ENCODE measurements at regions not wholly inside any gene's neighbourhood (a gene's known extent, or its start where the extent isn't known, plus 50 kb on each side); places are given as distances from the start of the nearest gene placed in this dataset.

DNA sequence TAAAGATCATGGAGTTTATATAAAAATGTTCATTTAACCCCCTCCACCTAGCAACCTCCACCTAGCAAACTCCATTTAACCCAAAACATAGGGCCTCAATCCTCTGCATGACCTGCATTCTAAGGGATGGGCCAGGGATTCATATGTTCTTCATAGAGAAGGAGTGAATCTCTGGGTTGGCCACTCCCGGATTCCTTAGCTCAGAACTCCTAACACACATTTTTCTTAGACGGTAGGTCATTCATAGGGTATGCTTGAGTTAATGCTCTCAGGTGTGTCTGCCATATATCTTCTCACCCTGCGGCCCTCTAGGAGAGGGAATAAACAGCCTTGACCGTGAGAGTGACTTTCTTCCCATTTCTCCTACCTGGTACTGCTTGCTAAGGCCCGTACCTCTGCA is 102.0 kb upstream of the IGSF10 start:
- H4K20me1 ChIP-seq (replicated peaks in 1 of 2; ENCODE audit: control insufficient read depth in 1 of 2, insufficient read depth in 2 of 2, low read length in 2 of 2) = no peaks in the 10 kb centered on the region
- no peak for DNase-seq (ENCODE audit: low read depth in 1 of 2, low spot score in 2 of 2)
- no peak overlapping the region for H3K4me3 ChIP-seq (ENCODE audit: extremely low read depth in 1 of 4, insufficient read depth in 2 of 4, low read depth in 3 of 4, low read length in 4 of 4)
- no peak overlapping the region for H2BK15ac ChIP-seq (ENCODE audit: low read length)
- ChIA-PET CTCF (ENCODE audit: partially characterized antibody) (interaction anchor here (0.7 kb wide), 1 partner anchor 18 kb away, joined by 4 read pairs; no protein-coding TSS in a partner anchor), POLR2A (ENCODE audit: partially characterized antibody) (no interaction called here)
- no peak overlapping the region for H2AK5ac ChIP-seq (ENCODE audit: low read depth, low read length)
- H3K4ac ChIP-seq (replicated peaks; ENCODE audit: insufficient read length, low read depth, low read length) = no peak overlapping the region
- H3K79me2 ChIP-seq (ENCODE audit: control insufficient read depth in 1 of 2, insufficient read depth in 2 of 2, low read length in 2 of 2) = no peaks in the 10 kb centered on the region
- H3K9me3 ChIP-seq (ENCODE audit: insufficient read depth in 2 of 2, low read depth in 1 of 2, low read length in 1 of 2) = peaks cover 0 to 3% of the 10 kb centered on the region in 2 experiments; a peak in 1 of 4 replicates
- no peak overlapping the region for H3K23ac ChIP-seq (ENCODE audit: insufficient read length)
- H3K36me3 ChIP-seq (ENCODE audit: control insufficient read depth in 2 of 4, insufficient read depth in 4 of 4, low read length in 3 of 4) = no peaks in the 10 kb centered on the region
- H3K56ac ChIP-seq (replicated peaks; ENCODE audit: insufficient read length, low read depth, low read length) = no peak overlapping the region
- H3K18ac ChIP-seq (ENCODE audit: extremely low read depth, low read length) = no peak overlapping the region
- H3K9ac ChIP-seq (replicated peaks in 1 of 4; ENCODE audit: extremely low read depth in 1 of 4, low read depth in 3 of 4, low read length in 3 of 4) = no peak overlapping the region
- no peak overlapping the region for H2BK12ac ChIP-seq (ENCODE audit: low read depth, low read length)
- H2BK20ac ChIP-seq (ENCODE audit: low read length) = no peak overlapping the region
- no peak overlapping the region for H3K4me2 ChIP-seq (ENCODE audit: insufficient read depth in 1 of 2, low read depth in 2 of 2, low read length in 2 of 2)
- no peak overlapping the region for H4K91ac ChIP-seq (replicated peaks; ENCODE audit: insufficient read length, low read length)
- FAIRE-seq = no peak
- no peaks in the 10 kb centered on the region for H3K27me3 ChIP-seq (replicated peaks in 1 of 4; ENCODE audit: control insufficient read depth in 3 of 4, extremely low read depth in 1 of 4, insufficient read depth in 3 of 4, low read length in 3 of 4)
- H3K14ac ChIP-seq (ENCODE audit: insufficient read length) = no peak overlapping the region
- TF ChIP-seq CBX5 (IDR thresholded peaks at IDR 0.05; ENCODE audit: low read depth, low read length) (no peak), RAD21 (IDR thresholded peaks at IDR 0.05 in 1 of 2, conservative IDR thresholded peaks at IDR 0.05 in 1 of 2; ENCODE audit: low read depth in 2 of 2, low read length in 2 of 2) (no peak), FOSL1 (IDR thresholded peaks at IDR 0.05; ENCODE audit: insufficient read depth, low read depth, low read length) (no peak), BCL11A (IDR thresholded peaks at IDR 0.05; ENCODE audit: low read depth in 2 of 2, low read length in 2 of 2) (no peak)
- no peak overlapping the region for H4K8ac ChIP-seq (ENCODE audit: extremely low read depth, insufficient read depth, low read length)
- peaks cover 0 to 8% (median 3%) of the 10 kb centered on the region in 4 experiments; a peak in 3 of 7 replicates for H3K4me1 ChIP-seq (replicated peaks in 1 of 4; ENCODE audit: control insufficient read depth in 3 of 4, insufficient read depth in 4 of 4, low read length in 3 of 4)
- H4K5ac ChIP-seq (ENCODE audit: insufficient read length, low read depth, low read length) = no peak overlapping the region
- no peak overlapping the region for H3K27ac ChIP-seq (ENCODE audit: low read depth, low read length)
- H3K23me2 ChIP-seq (ENCODE audit: low read depth, low read length) = no peaks in the 10 kb centered on the region
- WGBS, 2 experiments (ENCODE audit: extremely low coverage in 1 of 2, insufficient coverage in 1 of 2, insufficient read length in 1 of 2, insufficient replicate concordance in 2 of 2, low coverage in 1 of 2, low lambda C conversion rate in 2 of 2, missing lambda C conversion rate in 1 of 2) = 94% methylated on average over 5 of the region's 5 CpGs; no CpG with 5 or more reads in 1 of the 2 experiments
- no peaks in the 10 kb centered on the region for H3K79me1 ChIP-seq (ENCODE audit: low read depth, low read length)
- H2BK120ac ChIP-seq (replicated peaks; ENCODE audit: low read depth, low read length) = no peak overlapping the region
- no peak overlapping the region for H2AFZ ChIP-seq (ENCODE audit: low read length)
- H2BK5ac ChIP-seq (ENCODE audit: low read depth, low read length) = no peak overlapping the region
